ENCODE measurements at regions not wholly inside any gene's neighbourhood (a gene's known extent, or its start where the extent isn't known, plus 50 kb on each side); places are given as distances from the start of the nearest gene placed in this dataset.

GRCh38 chr7:15805891-15806290 lies 119.4 kb upstream of the MEOX2 start:
- 46 to 50% methylated on average over 2 of the region's 2 CpGs for WGBS, 2 donors

DNA sequence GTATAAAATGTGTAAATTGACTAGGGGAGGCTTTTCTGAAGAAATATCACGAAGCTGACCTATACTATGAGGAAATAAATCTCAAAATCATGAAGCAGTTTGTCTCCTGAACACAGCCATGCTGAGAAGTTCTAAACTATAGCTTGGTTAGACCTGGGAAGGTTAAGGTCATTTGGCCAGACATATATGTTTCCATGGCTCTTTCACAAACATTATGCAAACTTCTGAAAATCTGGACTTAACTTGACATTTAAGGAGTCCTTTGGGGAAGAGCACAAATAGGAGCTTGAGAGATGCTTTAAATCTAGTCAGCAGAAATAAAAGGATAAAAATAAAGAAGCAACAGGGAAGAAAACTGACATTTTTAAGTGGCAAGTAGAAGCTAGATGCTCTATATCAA lies 115.9 kb upstream of the MEOX2 start:
- WGBS, 2 donors: 77 to 78% methylated on average over 1 of the region's 1 CpG
- DNase-seq (ENCODE audit: low spot score in 2 of 2): no peak
- H3K27me3 ChIP-seq: no peaks in the 10 kb centered on the region
- no peaks in the 10 kb centered on the region for H3K9me3 ChIP-seq
- no peak overlapping the region for H3K4me3 ChIP-seq
- H3K36me3 ChIP-seq: no peaks in the 10 kb centered on the region
- H3K27ac ChIP-seq: peak overlapping the region in 2 of 4 donors; percentile 66 to 79
- H3K4me1 ChIP-seq: peaks cover 0 to 25% (median 0%) of the 10 kb centered on the region in 4 donors
- TF ChIP-seq EP300 (IDR thresholded peaks at IDR 0.05) (no peak), CTCF (IDR thresholded peaks at IDR 0.05) (no peak), POLR2A (IDR thresholded peaks at IDR 0.05) (no peak)

More at GRCh38 chr7:15805891-15806290, 119.4 kb upstream of the MEOX2 start:
- no peak overlapping the region for H3K27ac ChIP-seq
- no peaks in the 10 kb centered on the region for H3K9me3 ChIP-seq
- H3K4me1 ChIP-seq: peaks cover 0 to 19% (median 0%) of the 10 kb centered on the region in 4 donors
- TF ChIP-seq POLR2A (IDR thresholded peaks at IDR 0.05) (no peak), CTCF (IDR thresholded peaks at IDR 0.05) (no peak)
- no peak for DNase-seq (ENCODE audit: low spot score in 2 of 2)
- no peaks in the 10 kb centered on the region for H3K36me3 ChIP-seq
- H3K27me3 ChIP-seq: no peaks in the 10 kb centered on the region
- H3K4me3 ChIP-seq: no peak overlapping the region

GRCh38 chr7:15801551-15801950 lies 115.1 kb upstream of the MEOX2 start:
- H3K27me3 ChIP-seq: no peaks in the 10 kb centered on the region
- peak; percentile 19 to 54 for DNase-seq (ENCODE audit: low spot score in 2 of 2)
- WGBS, 2 donors: 38 to 41% methylated on average over 3 of the region's 3 CpGs
- no peak for TF ChIP-seq CTCF (IDR thresholded peaks at IDR 0.05)
- no peak for TF ChIP-seq POLR2A (IDR thresholded peaks at IDR 0.05)
- TF ChIP-seq EP300 (IDR thresholded peaks at IDR 0.05): peak in 1 of 2 donors; percentile 84
- H3K4me1 ChIP-seq: peaks cover 0 to 30% (median 0%) of the 10 kb centered on the region in 4 donors
- peak overlapping the region in 3 of 4 donors; percentile 20 to 79 (median 66) for H3K27ac ChIP-seq
- no peaks in the 10 kb centered on the region for H3K9me3 ChIP-seq
- H3K4me3 ChIP-seq: no peak overlapping the region
- H3K36me3 ChIP-seq: no peaks in the 10 kb centered on the region

- Histone ChIP-seq H3K36me3 (no peaks in the 10 kb centered on the region), H3K4me1 (peaks cover 0 to 30% (median 0%) of the 10 kb centered on the region in 4 donors), H3K27ac (peak overlapping the region in 2 of 4 donors; percentile 66 to 74), H3K9me3 (no peaks in the 10 kb centered on the region), H3K27me3 (no peaks in the 10 kb centered on the region), H3K4me3 (no peak overlapping the region)
- TF ChIP-seq EP300 (IDR thresholded peaks at IDR 0.05): no peak
- TF ChIP-seq CTCF (IDR thresholded peaks at IDR 0.05): no peak
- TF ChIP-seq POLR2A (IDR thresholded peaks at IDR 0.05): no peak
- no peak for DNase-seq (ENCODE audit: low spot score in 2 of 2)
Observed at GRCh38 chr7:15801041-15801440, 114.6 kb upstream of the MEOX2 start.

GRCh38 chr7:15798081-15798480 lies 111.6 kb upstream of the MEOX2 start:
- TF ChIP-seq CTCF (IDR thresholded peaks at IDR 0.05) (no peak), EP300 (IDR thresholded peaks at IDR 0.05) (no peak), POLR2A (IDR thresholded peaks at IDR 0.05) (no peak)
- WGBS, 2 donors: 9 to 13% methylated on average over 1 of the region's 1 CpG
- peak overlapping the region in 2 of 4 donors; percentile 52 to 59 for H3K27ac ChIP-seq

More at GRCh38 chr7:15798081-15798480, 111.6 kb upstream of the MEOX2 start:
- Histone ChIP-seq H3K36me3 (no peaks in the 10 kb centered on the region), H3K4me1 (peaks cover 0 to 39% (median 0%) of the 10 kb centered on the region in 4 donors), H3K9me3 (no peaks in the 10 kb centered on the region), H3K27me3 (no peaks in the 10 kb centered on the region), H3K4me3 (no peak overlapping the region)
- no peak for DNase-seq (ENCODE audit: low spot score in 2 of 2)

Data from tibial nerve (tissue), 4 donors.